PFSK-1 (cell line): ENCODE measurements at regions not wholly inside any gene's neighbourhood (a gene's known extent, or its start where the extent isn't known, plus 50 kb on each side); places are given as distances from the start of the nearest gene placed in this dataset.

ENCODE experiments used
- FOXP2 ChIP-seq: optimal IDR thresholded peaks from 2 replicates; pipeline ENCODE3; 2011; ENCODE audit warnings: borderline replicate concordance, control low read depth, inconsistent platforms; ENCODE audit not compliant: insufficient read depth; ENCODE audit errors: extremely low read length, extremely low read depth
- POLR2AphosphoS5 ChIP-seq: IDR thresholded peaks from 2 replicates; pipeline ENCODE4 v1.6.1; 2012; ENCODE audit warnings: low read depth, mild to moderate bottlenecking, control low read depth, low read length, moderate library complexity
- REST ChIP-seq, 2 experiments: IDR thresholded peaks; 2 replicates each; pipeline versions ENCODE4 v1.6.1 to v1.8.0; 2011 to 2012; ENCODE audit warnings: low read depth in 2 of 2, low read length in 2 of 2, control low read depth in 1 of 2, inconsistent platforms in 1 of 2, mild to moderate bottlenecking in 1 of 2, moderate library complexity in 1 of 2; ENCODE audit not compliant: insufficient read depth in 1 of 2
- SIN3A ChIP-seq: IDR thresholded peaks from 2 replicates; pipeline ENCODE4 v1.6.1; 2012; ENCODE audit warnings: mild to moderate bottlenecking, low read length, moderate library complexity, borderline replicate concordance; ENCODE audit not compliant: insufficient read depth
- TAF1 ChIP-seq: IDR thresholded peaks from 2 replicates; pipeline ENCODE4 v1.6.1; 2012; ENCODE audit warnings: low read length, control low read depth, borderline replicate concordance; ENCODE audit not compliant: insufficient read depth

- TF ChIP-seq REST (IDR thresholded peaks at IDR 0.05; ENCODE audit: insufficient read depth in 1 of 2, low read depth in 2 of 2, low read length in 2 of 2): no peak
- TF ChIP-seq SIN3A: no peak
- no peak for TF ChIP-seq FOXP2
- no peak for TF ChIP-seq POLR2AphosphoS5
- TF ChIP-seq TAF1: no peak
These were observed 919.0 kb downstream of the TAF11L14 start for GRCh38 chr5:18553269-18553668.

DNA sequence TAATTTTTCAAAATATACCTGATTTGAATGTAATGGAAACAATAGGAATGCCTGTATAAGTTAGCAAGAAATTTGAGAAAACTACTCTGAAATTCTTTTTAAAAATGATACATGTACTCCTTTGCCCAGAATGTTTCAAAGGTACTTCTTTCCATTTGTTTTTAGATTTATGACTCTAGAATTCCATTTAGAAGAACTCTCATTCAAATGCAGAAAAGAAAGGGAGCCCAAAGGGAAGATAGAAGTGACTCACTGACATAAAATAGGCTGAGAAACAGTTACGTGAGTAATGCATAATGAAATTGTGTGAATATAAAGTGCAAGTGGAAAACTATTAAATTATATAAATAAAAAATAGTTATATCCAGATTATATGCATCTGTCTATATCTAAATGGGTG, 926.3 kb downstream of the TAF11L14 start:
- TF ChIP-seq SIN3A: no peak
- no peak for TF ChIP-seq TAF1
- TF ChIP-seq FOXP2: no peak
- no peak for TF ChIP-seq REST (IDR thresholded peaks at IDR 0.05; ENCODE audit: insufficient read depth in 1 of 2, low read depth in 2 of 2, low read length in 2 of 2)
- no peak for TF ChIP-seq POLR2AphosphoS5

DNA sequence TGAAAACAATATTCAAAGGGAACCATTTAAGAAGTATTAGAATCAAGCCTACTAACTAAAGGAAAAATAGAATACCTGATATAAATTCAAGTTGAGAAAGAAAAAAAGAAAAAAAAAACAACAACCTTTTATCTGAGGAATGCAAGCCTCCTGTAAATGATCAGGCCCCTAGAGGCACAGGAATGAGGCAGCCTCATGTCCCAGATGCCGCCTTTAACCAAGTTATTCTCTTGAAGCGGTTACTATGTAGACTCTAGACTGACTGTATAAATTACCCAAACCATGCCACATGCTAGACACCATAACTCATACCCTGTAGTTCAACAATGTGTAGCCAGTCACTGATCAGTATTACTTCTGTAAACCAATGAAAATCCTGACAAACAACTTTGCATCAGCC, 929.6 kb downstream of the TAF11L14 start:
- TF ChIP-seq POLR2AphosphoS5 (no peak), TAF1 (no peak), FOXP2 (no peak), SIN3A (no peak), REST (IDR thresholded peaks at IDR 0.05; ENCODE audit: insufficient read depth in 1 of 2, low read depth in 2 of 2, low read length in 2 of 2) (no peak)

DNA sequence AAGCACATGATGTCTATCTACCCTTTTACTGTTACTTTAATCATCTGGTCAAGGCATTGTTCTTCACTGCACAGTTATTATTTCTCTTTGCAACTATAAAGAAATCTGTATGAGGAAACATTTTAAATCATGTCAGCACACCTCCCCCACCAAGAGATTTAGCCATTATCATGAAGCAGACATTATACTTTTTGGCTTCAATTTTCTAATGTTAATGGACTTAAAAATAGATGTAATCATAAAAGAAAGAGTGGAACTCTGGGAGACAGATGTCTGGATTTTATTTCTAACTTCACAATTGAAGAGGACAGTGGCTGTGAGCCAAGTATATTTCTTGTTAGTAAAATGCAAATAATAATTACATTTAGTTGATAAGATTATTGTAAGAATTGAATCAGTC, 932.4 kb downstream of the TAF11L14 start:
- TF ChIP-seq SIN3A: no peak

DNA sequence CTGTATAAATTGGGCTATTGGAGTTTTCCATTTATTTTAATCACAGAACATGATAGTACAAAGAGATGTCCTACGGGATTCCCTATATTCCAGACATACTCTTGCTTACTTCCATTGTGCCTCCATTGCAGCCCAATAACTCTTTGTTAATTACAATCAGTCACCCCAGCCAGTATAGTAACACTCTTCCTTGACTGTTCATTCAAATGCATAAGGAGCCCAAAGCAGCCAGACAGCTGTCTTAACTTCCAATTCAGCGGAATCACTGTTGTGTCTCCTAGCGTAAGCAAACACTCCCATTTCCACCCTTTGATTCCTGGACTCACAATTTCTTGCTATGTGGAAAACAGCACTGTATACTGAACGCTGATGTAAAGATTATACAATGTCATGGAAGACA, 942.3 kb downstream of the TAF11L14 start:
- TF ChIP-seq POLR2AphosphoS5: no peak
- no peak for TF ChIP-seq TAF1
- TF ChIP-seq FOXP2: no peak
- no peak for TF ChIP-seq SIN3A
- no peak for TF ChIP-seq REST (IDR thresholded peaks at IDR 0.05; ENCODE audit: insufficient read depth in 1 of 2, low read depth in 2 of 2, low read length in 2 of 2)
